Stimulated activated CD4-positive, alpha-beta T cell treated with anti-CD3 and anti-CD28 coated beads, Interleukin-12 subunit alpha, Interleukin-12 subunit beta, amount 100 ng/mL, for 4 hours (primary cell): ENCODE measurements at regions not wholly inside any gene's neighbourhood (a gene's known extent, or its start where the extent isn't known, plus 50 kb on each side); places are given as distances from the start of the nearest gene placed in this dataset.

Source experiments
- DNase-seq: peaks from one replicate; pipeline ENCODE4 v3.0.0-alpha.2; 2020

GRCh38 chr16:82404586-82405315, 222.0 kb upstream of the CDH13 start:
- no peak for DNase-seq

- no peak for DNase-seq
Observed at GRCh38 chr16:82402665-82403218, 224.0 kb upstream of the CDH13 start.

GRCh38 chr16:82400046-82400445, 226.7 kb upstream of the CDH13 start:
- no peak for DNase-seq

- DNase-seq: no peak
Observed at GRCh38 chr16:82396509-82396908, 226.5 kb upstream of the MPHOSPH6 start.

GRCh38 chr16:82395212-82395611, 225.2 kb upstream of the MPHOSPH6 start:
- DNase-seq: no peak

- no peak for DNase-seq
Observed at GRCh38 chr16:82391690-82392089, 221.7 kb upstream of the MPHOSPH6 start.

GRCh38 chr16:82389956-82390650, 220.1 kb upstream of the MPHOSPH6 start:
- DNase-seq: no peak

GRCh38 chr16:82386761-82387160, 216.7 kb upstream of the MPHOSPH6 start:
- DNase-seq: no peak

- no peak for DNase-seq
Observed at GRCh38 chr16:82384949-82385348, 214.9 kb upstream of the MPHOSPH6 start.

GRCh38 chr16:82384017-82384416, 214.0 kb upstream of the MPHOSPH6 start:
- no peak for DNase-seq

- DNase-seq: no peak
Observed at GRCh38 chr16:82382521-82382920, 212.5 kb upstream of the MPHOSPH6 start.

- DNase-seq: no peak
Observed at GRCh38 chr16:82379551-82379950, 209.5 kb upstream of the MPHOSPH6 start.

GRCh38 chr16:82373976-82374375, 204.0 kb upstream of the MPHOSPH6 start:
- no peak for DNase-seq

- no peak for DNase-seq
Observed at GRCh38 chr16:82370282-82370681, 200.3 kb upstream of the MPHOSPH6 start.

- no peak for DNase-seq
Observed at GRCh38 chr16:82368041-82368440, 198.0 kb upstream of the MPHOSPH6 start.

- no peak for DNase-seq
Observed at GRCh38 chr16:82366462-82366861, 196.4 kb upstream of the MPHOSPH6 start.

GRCh38 chr16:82364690-82365089, 194.7 kb upstream of the MPHOSPH6 start:
- DNase-seq: no peak

GRCh38 chr16:82363026-82363816, 193.2 kb upstream of the MPHOSPH6 start:
- DNase-seq: no peak

GRCh38 chr16:82361885-82362284, 191.9 kb upstream of the MPHOSPH6 start:
- DNase-seq: no peak

GRCh38 chr16:82360024-82360783, 190.2 kb upstream of the MPHOSPH6 start:
- DNase-seq: no peak

- DNase-seq: no peak
Observed at GRCh38 chr16:82358606-82359221, 188.7 kb upstream of the MPHOSPH6 start.

- no peak for DNase-seq
Observed at GRCh38 chr16:82358161-82358560, 188.1 kb upstream of the MPHOSPH6 start.
